Activated naive CD4-positive, alpha-beta T cell treated with anti-CD3 and anti-CD28 coated beads, Interleukin-2, amount 50 U/mL, for 24 hours (primary cell): ENCODE measurements at regions not wholly inside any gene's neighbourhood (a gene's known extent, or its start where the extent isn't known, plus 50 kb on each side); places are given as distances from the start of the nearest gene placed in this dataset.
"Not testable (repeated sequence)": the region's sequence is repeated elsewhere in the genome, so short reads cannot be mapped to it uniquely, and the experiment has no call there.

Source experiments
- H3K27ac Mint-ChIP-seq: one replicate; pipeline ENCODE4 v1.8.0; 2021; ENCODE audit warnings: mild to moderate bottlenecking, mixed read lengths
- H3K27me3 Mint-ChIP-seq: one replicate; pipeline ENCODE4 v1.8.0; 2021; ENCODE audit warnings: mixed read lengths
- H3K36me3 Mint-ChIP-seq: one replicate; pipeline ENCODE4 v1.8.0; 2021; ENCODE audit warnings: mixed read lengths
- H3K4me1 Mint-ChIP-seq: one replicate; pipeline ENCODE4 v1.8.0; 2021; ENCODE audit warnings: mixed read lengths
- H3K4me3 Mint-ChIP-seq: one replicate; pipeline ENCODE4 v1.8.0; 2021; ENCODE audit warnings: mild to moderate bottlenecking, mixed read lengths
- H3K9me3 Mint-ChIP-seq: one replicate; pipeline ENCODE4 v1.8.0; 2021; ENCODE audit warnings: mixed read lengths

DNA sequence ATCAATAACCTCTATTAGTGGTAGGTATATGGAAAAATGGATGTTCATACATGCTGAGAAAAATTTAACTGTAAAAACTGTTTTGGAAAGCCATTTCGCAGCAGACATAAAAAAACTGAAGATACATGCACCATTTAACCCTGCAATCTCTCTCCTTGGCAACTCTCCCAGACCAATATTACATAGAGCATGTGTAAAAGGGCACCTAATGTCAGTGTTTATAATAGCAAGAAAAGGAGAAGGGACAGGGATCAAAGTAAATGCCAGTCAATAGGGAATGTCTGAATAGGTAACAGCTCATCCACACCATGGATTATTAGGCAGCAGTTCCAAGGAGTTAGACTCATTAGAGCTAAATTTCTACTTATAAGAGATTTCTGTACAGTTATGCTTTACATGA is 77.2 kb downstream of the BTG1 start:
- Mint-ChIP-seq H3K27me3 (no peaks in the 10 kb centered on the region), H3K4me1 (peaks cover 58% of the 10 kb centered on the region), H3K36me3 (peaks cover 13% of the 10 kb centered on the region), H3K27ac (no peak overlapping the region), H3K9me3 (peaks cover 13% of the 10 kb centered on the region), H3K4me3 (no peak overlapping the region)

DNA sequence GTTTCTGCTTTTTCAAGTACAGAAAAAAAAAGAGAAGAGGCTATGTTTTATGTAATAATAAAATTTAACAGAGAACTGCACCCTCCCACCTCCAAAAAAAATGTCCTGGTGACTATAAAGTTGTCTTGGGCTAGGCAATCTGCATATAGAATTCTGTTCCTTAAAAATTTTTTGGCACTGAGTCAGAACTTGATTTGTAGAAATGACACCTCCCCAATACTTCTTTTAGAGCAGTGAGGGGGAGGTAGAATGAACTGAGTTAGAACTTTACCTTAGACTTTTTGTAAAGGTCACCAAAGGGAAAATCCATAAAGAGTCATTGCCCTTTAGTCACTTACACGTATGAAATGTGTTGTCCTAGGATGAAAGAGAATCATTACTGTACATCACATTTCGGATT is 80.0 kb downstream of the BTG1 start:
- Mint-ChIP-seq H3K27me3 (no peaks in the 10 kb centered on the region), H3K4me3 (peak overlapping the region; percentile 49), H3K36me3 (peaks cover 18% of the 10 kb centered on the region), H3K9me3 (peaks cover 23% of the 10 kb centered on the region), H3K27ac (peak overlapping the region; percentile 96), H3K4me1 (peaks cover 72% of the 10 kb centered on the region)

DNA sequence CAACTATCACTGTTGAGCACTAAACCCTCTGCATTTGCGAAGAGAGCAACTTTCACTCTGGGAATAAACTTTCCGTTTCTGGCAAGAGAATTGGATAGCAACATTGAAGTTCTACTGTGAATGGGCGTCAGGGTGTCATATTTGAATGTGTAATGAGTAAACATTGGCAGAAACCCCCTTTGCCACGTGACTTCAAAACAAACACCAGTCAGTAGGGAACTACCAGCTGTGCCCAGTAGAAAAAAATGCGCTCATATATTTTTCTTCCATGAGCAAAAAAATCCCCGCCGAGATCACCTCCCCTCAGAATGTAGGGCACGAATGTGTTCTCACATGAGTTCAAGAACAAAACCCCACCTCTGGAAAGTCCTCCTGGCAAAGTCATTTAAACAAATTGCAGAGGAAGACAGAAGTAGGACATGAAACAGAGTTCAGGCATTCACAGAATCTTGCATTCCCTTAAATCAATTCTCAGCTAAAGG is 80.6 kb downstream of the BTG1 start:
- no peaks in the 10 kb centered on the region for H3K27me3 Mint-ChIP-seq
- peak overlapping the region; percentile 49 for H3K4me3 Mint-ChIP-seq
- H3K4me1 Mint-ChIP-seq, result peaks cover 74% of the 10 kb centered on the region
- H3K36me3 Mint-ChIP-seq, result peaks cover 19% of the 10 kb centered on the region
- H3K9me3 Mint-ChIP-seq, result peaks cover 19% of the 10 kb centered on the region
- peak overlapping the region; percentile 96 for H3K27ac Mint-ChIP-seq

DNA sequence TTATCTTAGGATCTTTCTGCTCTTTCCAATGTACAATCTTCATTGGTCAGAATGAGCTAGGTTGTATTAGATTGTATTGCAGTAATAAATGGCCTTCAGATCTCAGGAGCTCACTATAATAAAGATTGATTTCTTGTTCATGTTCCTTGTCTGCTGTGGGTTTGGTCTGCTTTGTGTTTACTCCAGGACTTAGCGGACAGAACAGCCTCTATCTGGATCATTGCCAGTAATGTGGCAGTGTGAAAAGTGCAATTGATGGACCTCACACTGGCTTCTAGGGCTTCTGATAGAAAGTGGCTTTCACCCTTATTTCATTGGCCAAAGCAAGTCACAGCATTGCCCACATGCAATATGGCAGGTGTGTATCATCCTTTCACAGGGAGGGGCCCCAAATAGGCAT is 81.2 kb downstream of the BTG1 start:
- Mint-ChIP-seq H3K4me3 (peak overlapping the region; percentile 39), H3K27ac (peak overlapping the region; percentile 68), H3K36me3 (peaks cover 16% of the 10 kb centered on the region), H3K9me3 (peaks cover 13% of the 10 kb centered on the region), H3K27me3 (no peaks in the 10 kb centered on the region), H3K4me1 (peaks cover 74% of the 10 kb centered on the region)

DNA sequence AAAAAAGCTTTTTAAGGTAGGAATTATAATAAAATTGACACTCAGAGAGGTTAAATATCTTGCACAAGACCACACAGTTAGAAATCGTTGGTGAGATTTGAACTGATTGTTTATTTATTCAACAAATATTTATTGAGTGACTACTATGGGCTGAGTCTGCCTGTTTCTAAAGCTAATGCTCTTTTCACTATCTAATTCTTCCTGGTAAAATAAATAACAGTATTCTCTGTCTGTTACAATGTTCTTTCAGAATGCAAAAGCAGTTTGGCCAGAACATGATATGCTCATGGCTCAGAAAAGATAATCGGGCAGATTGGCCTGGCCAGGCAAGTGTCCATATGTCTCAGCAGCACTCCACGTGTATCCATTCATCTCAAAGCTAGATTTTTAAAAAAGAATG is 82.0 kb downstream of the BTG1 start:
- H3K27ac Mint-ChIP-seq, result peak overlapping the region; percentile 88
- no peak overlapping the region for H3K4me3 Mint-ChIP-seq
- peaks cover 79% of the 10 kb centered on the region for H3K4me1 Mint-ChIP-seq
- H3K9me3 Mint-ChIP-seq, result peaks cover 10% of the 10 kb centered on the region
- peaks cover 16% of the 10 kb centered on the region for H3K36me3 Mint-ChIP-seq
- no peaks in the 10 kb centered on the region for H3K27me3 Mint-ChIP-seq

DNA sequence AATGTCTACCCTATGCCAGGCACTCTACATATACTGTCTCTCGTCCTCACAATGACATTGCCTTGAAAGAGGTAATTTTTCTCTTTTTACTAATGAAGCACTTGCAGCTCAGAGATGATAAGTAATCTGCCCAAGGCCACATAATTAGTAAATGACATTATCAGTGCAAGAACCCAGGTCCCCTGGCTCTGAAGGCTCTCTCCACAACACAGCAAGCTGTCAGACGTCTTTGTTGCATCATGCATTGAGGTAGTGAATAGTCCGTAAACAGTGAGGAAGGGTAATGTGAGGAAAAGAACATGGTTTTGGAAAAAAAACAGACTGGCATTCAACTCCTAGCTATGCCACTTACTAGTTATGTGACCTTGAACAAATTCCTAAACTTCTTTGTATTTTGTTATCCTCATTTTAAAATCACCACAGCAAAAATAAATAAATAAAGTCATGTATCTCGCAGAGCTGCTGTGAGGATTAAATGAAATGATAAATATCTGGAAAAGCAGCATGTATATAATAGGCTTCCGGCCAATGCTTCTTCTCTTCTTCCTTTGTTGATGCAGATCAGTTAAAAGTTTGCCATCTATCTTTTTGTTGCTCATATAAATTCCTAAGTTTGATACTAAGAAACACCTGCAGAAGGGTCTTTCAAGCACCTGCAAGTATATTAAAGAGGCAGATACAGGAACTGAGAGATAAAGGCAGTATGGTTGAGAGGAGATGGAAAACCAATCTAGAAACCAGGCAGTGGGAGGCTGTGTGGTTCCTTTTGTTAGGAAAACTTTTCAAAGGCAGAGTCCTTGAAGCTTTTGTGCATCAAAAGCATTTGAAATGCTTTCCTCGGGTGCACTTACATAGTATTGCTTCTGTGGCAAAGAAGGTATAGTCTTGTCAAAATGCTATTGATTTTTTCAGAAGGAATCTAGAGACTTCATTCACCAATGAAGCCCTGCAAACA is 82.8 kb downstream of the BTG1 start:
- Mint-ChIP-seq H3K27me3 (no peaks in the 10 kb centered on the region), H3K27ac (peak overlapping the region; percentile 92), H3K4me1 (peaks cover 88% of the 10 kb centered on the region), H3K4me3 (peak overlapping the region; percentile 81), H3K36me3 (peaks cover 20% of the 10 kb centered on the region), H3K9me3 (peaks cover 10% of the 10 kb centered on the region)

DNA sequence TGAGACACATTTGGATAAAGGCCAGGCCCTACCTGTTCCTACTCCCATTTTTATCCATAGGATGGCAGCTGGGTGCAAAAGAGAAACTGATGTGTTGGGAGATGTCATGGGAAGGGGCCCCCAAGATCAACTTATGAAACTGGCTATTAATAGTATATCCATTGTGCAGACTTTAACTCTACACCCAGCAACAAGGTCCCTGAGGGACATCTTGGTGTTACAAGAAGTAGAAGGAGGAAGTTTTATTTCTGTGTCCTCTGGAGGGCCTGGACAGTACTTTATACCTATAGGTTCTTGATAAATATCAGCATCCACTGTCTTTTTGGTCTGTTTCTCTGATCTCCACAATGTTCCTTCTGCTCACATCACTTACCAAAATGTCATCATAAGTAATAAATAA is 84.6 kb downstream of the BTG1 start:
- Mint-ChIP-seq H3K4me1 (peaks cover 100% of the 10 kb centered on the region), H3K27ac (no peak overlapping the region), H3K9me3 (peaks cover 10% of the 10 kb centered on the region), H3K4me3 (peak overlapping the region; percentile 81), H3K36me3 (peaks cover 30% of the 10 kb centered on the region), H3K27me3 (no peaks in the 10 kb centered on the region)

DNA sequence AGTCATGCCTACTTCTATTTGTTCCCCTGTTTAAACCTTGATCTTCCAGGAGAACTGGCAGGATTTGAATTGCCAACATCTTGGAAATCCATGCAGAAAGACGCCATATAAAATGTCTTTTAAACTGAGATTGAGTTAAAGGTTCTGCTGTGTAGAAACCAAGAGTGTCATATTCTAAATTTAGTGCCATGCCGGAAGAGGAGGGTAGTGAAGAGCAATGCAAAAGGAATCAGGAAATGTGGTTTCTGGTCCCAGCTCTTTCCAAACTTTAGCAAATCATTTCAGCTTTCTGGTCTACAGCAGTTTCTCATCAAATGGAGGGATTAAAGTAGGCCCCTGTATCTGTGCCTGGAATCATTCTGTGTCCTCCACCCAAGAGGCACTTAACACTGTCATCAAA is 85.7 kb downstream of the BTG1 start:
- Mint-ChIP-seq H3K27me3 (no peaks in the 10 kb centered on the region), H3K4me3 (peak overlapping the region; percentile 34), H3K9me3 (peaks cover 10% of the 10 kb centered on the region), H3K27ac (no peak overlapping the region), H3K36me3 (peaks cover 34% of the 10 kb centered on the region), H3K4me1 (peaks cover 100% of the 10 kb centered on the region)

DNA sequence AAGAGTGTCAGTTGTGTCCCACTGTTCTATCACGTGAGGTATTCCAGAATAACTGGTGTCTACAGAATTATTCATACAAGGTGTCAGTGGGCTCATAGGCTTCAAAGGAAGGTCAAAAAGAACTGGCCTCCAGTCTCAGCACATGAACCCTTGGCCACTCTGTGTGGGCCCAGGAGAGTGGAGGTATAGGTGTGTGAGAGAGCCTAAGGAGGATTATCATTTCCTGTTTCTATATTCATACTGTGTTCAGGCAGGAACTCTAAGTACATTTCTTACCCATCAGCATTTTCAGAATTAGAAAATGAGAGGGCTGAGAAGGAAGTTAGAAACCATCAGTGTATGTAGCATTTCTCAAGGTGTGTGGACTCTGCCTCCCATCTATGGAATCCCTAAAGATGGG is 87.0 kb downstream of the BTG1 start:
- H3K27ac Mint-ChIP-seq, result peak overlapping the region; percentile 79

DNA sequence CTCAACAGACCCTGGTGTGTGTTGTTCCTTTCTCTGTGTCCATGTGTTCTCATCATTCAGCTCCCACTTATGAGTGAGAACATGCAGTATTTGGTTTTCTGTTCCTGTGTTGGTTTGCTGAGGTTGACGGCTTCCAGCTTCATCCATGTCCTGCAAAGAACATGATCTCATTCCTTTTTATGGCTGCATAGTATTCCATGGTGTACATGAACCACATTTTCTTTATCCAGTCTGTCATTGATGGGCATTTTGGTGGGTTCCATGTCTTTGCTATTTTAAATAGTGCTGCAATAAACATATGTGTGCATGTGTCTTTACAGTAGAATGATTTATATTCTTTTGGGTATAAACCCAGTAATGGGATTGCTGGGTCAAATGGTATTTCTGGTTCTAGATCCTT is 88.9 kb downstream of the BTG1 start:
- Mint-ChIP-seq H3K27ac (peak overlapping the region; percentile 77), H3K36me3 (peaks cover 44% of the 10 kb centered on the region)

More for the DNA sequence above, 87.0 kb downstream of the BTG1 start:
- Mint-ChIP-seq H3K4me1 (peaks cover 95% of the 10 kb centered on the region), H3K36me3 (peaks cover 36% of the 10 kb centered on the region), H3K4me3 (peak overlapping the region; percentile 56), H3K27me3 (no peaks in the 10 kb centered on the region), H3K9me3 (peaks cover 10% of the 10 kb centered on the region)

DNA sequence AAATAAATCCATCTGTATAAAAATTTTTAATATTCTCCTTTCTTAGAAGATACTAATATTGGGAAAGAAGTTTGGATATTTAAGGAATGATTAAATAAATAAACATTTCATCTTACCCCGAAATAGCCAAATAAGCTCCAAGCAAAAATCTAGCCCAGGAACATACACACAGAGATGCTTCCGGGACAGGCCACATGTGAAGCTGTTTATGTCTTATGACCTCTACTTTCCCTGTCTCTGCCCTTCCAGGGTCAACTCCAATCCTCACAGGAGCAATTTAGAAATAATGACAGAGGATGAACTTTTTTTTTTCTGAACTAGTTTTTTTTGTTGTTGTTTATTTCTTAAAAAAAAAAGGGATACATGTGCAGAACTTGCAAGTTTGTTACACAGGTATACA is 89.4 kb downstream of the BTG1 start:
- no peaks in the 10 kb centered on the region for H3K27me3 Mint-ChIP-seq
- H3K36me3 Mint-ChIP-seq, result peaks cover 43% of the 10 kb centered on the region
- H3K4me1 Mint-ChIP-seq, result peaks cover 94% of the 10 kb centered on the region
- peaks cover 10% of the 10 kb centered on the region for H3K9me3 Mint-ChIP-seq
- H3K4me3 Mint-ChIP-seq, result peak overlapping the region; percentile 85
- peak overlapping the region; percentile 97 for H3K27ac Mint-ChIP-seq

More for the DNA sequence above, 88.9 kb downstream of the BTG1 start:
- H3K27me3 Mint-ChIP-seq, result not testable (repeated sequence)
- Mint-ChIP-seq H3K4me3 (peak overlapping the region; percentile 56), H3K4me1 (peaks cover 94% of the 10 kb centered on the region), H3K9me3 (peaks cover 13% of the 10 kb centered on the region)

DNA sequence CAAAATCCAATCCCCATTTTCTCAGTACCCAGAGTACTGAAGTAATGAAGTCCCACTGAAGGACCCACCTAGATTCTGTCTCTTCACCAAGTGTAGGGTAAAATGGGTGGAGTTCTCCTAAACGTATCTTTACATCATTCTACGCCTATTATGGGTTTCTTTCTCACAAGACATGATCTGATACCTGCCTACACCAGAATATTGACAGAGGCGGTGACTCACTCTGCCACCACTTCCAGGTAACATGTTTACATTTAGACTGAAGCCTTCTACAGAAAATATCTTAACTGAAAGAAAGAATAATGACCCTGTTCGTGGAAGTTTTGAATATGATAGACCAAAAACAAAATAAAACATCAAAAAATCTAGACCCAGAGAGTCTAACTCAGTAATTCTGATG is 89.8 kb downstream of the BTG1 start:
- Mint-ChIP-seq H3K36me3 (peaks cover 43% of the 10 kb centered on the region), H3K9me3 (peaks cover 10% of the 10 kb centered on the region), H3K4me3 (peak overlapping the region; percentile 85), H3K4me1 (peaks cover 94% of the 10 kb centered on the region), H3K27me3 (no peaks in the 10 kb centered on the region), H3K27ac (peak overlapping the region; percentile 97)

DNA sequence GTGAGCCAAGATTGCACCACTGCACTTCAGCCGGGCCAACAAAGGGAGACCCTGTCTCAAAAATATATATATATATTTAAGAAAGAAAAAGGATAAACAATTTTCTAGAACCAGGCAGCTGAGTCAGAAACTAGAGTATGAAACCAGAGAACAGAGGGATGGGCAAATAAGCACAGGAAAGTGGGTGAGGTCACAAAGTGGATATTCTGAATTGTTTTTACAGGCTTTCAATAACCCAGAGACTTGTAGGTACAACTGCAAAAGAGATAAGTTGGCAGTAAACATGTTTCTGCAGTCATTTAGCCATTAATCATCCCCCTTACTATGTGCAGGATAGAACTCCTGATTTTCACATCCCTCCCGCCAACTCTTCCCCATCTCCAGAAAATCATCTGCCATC is 94.2 kb downstream of the BTG1 start:
- Mint-ChIP-seq H3K9me3 (peaks cover 14% of the 10 kb centered on the region), H3K4me1 (peaks cover 91% of the 10 kb centered on the region), H3K36me3 (peaks cover 43% of the 10 kb centered on the region), H3K27me3 (no peaks in the 10 kb centered on the region), H3K27ac (peak overlapping the region; percentile 88), H3K4me3 (peak overlapping the region; percentile 74)

DNA sequence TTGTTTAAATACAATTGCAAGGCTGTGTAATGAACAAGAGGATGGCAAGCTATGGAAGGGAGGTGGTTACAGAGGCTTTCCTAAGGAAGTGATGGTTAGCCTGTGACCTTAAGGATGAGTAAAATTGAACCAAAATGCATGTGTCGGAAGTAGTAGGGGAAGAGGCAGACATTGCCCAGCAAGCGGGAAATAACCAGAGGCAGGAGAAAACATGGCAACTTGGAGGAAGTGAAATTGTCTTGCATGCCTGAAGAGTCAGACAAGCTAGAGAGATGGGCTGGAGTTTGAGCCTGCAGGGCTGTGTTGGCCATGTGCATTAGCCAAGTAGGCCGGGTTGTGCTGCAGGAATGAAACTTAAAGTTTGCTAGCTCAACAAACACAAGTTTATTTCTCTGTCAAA is 96.2 kb downstream of the BTG1 start:
- Mint-ChIP-seq H3K27ac (peak overlapping the region; percentile 2), H3K4me1 (peaks cover 90% of the 10 kb centered on the region), H3K4me3 (no peak overlapping the region), H3K9me3 (peaks cover 14% of the 10 kb centered on the region), H3K36me3 (peaks cover 41% of the 10 kb centered on the region), H3K27me3 (no peaks in the 10 kb centered on the region)

DNA sequence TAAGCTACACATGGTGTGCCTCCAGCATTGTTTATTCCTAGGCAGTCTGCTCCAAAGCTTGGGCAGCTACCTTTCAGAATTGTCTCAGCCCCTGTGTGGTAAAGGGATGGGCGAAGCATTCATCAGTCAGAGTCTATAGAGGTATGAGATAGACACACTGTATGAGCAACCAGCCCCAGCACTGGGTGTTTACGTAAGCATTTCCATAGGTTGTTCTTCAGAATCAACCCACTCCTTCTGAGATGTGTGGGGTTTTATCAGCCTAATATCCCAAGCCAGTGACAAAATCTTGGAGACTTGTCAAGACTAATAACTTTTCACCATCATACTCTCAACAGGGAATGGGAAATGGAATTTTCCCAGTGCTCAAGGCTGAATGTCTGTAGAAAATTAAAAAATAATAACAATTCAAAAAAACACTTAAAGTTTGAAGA is 98.2 kb downstream of the BTG1 start:
- H3K4me3 Mint-ChIP-seq, result peak overlapping the region; percentile 82

More for the DNA sequence above, 98.2 kb downstream of the BTG1 start:
- Mint-ChIP-seq H3K9me3 (peaks cover 9% of the 10 kb centered on the region), H3K4me1 (peaks cover 90% of the 10 kb centered on the region), H3K27ac (peak overlapping the region; percentile 82), H3K36me3 (peaks cover 32% of the 10 kb centered on the region), H3K27me3 (no peaks in the 10 kb centered on the region)
